ENCODE measurements at regions not wholly inside any gene's neighbourhood (a gene's known extent, or its start where the extent isn't known, plus 50 kb on each side); places are given as distances from the start of the nearest gene placed in this dataset.
A peak's percentile ranks its signal among the peaks of the same experiment; 100 is the strongest.
"Not testable (repeated sequence)": the region's sequence is repeated elsewhere in the genome, so short reads cannot be mapped to it uniquely, and the experiment has no call there.

DNA sequence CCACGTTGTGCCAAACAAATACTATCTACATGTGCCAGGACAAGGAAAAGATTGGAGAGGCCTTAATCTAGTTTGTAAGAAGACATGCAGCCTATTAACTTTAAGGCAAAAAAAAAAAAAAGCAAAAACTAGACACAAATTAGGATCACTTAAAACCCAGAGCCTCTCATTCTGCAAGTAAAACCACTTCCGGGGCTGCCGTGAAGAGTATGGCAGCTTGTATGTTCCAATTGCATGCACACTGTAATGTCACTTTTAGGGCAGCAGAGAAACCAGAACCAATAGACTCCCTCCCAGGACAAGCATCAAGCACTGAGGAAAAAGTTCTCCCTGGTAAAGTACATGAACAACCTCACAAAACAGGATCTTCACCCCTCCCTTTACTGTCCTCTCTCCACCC lies 70.6 kb downstream of the RSL24D1 start:
- no peak for DNase-seq

DNA sequence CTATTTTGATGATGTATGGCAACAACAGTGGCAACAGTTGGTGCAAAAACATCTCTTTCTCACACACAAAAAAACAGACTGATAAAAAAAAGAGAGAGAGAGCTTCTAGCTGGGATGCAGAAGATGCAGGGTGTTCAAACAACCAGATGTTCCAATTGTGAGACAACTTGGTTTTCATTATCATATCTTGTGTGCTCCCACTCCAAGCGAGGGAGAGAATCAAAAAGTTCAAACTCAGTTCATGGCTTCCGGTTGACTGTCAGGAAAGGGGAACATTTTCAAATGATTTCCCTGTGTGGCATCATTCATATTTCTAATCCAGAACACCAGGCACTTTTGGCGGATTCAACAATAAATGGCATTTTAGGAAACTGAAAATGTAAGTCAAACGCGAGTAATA lies 72.1 kb downstream of the RSL24D1 start:
- DNase-seq: no peak

DNA sequence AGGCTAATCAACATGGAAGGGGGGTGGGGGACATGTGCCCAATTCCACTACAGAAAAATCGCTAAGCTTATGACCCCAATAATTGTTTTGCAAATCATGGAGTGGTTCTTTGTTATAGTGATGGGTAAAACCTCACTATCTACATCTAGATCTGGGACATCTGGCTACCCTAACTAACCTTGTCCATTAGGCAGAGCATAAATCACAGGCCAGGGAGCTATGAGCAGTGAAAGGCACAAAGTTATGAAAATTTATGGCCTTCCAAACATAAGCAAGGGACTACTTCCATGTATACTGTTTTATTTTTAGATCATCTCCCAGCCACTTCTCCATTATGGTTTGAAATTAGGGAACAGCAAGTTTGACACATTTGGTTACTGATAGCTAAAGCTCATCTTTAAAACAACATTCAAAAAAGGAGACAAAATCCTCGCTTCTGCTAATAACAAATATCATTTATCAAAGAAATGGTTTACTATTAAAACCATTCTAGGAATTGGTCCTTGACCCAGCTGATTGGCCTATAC lies 78.3 kb downstream of the RSL24D1 start:
- no peak for DNase-seq

DNA sequence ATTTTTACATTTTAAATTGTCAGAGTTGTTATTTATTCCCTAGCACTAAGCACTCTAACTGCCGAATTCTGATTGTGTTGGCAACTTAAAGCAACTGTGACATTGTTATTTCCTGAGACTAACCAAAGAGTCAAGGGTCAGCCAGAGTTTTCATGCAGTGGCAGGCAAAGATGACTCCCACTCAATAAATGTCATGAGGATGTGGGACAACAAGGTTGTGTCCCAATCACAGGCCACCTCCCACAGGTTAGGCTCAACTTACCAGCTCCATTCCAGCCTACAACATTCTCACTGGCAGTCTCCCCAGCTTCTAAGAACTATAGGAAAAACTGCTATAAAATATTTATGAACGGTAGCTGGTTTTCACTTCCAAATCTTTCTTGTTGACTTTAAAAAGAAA lies 80.1 kb downstream of the RSL24D1 start:
- no peak for DNase-seq

DNA sequence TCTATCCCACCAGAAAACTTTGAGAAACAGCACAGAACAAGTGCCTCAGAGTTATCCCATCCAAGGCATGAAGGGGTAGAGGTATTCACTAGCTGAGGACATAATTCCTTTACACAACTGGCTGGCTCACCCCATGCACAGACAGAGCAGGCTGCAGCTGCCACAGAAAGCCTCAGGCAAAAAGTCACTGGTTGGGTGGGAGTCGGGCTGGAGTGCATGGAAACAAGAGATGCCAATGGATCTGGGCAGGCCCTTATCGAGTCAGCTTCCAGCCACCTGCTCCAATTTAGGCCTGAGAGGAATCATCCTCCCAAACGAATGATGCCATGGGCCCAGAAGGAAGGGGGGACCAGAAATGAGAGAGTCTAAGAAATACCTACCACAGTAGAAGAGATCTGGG lies 83.0 kb downstream of the RSL24D1 start:
- DNase-seq: no peak

DNA sequence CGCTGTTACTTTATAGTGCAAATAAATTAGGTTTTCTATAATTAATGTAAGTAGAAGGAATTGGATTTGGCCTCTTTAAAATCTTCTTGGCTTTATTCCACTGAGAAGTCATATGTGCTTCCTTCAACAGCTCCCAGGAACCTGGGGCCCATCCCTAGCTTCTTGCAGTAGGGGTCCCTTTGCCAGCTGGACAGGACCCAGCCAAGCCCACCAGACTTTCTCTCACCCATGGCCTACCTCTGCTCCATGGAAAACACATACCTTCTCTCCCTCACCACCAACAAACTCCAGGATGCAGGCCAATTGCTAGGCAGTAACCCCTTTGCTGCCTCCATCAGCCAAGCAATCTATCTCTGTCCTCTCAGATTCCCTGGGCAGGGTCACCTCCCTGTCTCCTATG lies 84.0 kb downstream of the RSL24D1 start:
- DNase-seq: no peak

DNA sequence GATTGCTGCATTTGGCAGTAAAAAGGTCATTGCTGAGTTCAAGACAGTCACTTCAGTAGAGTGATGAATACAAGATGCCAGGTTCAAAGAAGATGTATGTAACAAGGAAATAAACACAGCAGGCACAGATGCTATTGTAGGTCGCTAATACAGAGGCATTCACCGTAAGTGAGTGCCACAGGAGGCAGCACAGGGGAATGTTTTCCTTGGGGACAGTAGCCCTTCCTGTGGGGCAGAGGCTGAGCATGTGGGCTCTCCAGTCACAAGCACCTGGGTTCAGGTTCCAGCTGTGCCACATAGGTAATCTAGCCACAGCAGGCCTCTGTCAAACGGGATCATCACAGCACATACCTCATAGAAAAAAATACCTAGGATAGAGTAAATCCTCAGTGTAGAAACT lies 86.3 kb downstream of the RSL24D1 start:
- no peak for DNase-seq

DNA sequence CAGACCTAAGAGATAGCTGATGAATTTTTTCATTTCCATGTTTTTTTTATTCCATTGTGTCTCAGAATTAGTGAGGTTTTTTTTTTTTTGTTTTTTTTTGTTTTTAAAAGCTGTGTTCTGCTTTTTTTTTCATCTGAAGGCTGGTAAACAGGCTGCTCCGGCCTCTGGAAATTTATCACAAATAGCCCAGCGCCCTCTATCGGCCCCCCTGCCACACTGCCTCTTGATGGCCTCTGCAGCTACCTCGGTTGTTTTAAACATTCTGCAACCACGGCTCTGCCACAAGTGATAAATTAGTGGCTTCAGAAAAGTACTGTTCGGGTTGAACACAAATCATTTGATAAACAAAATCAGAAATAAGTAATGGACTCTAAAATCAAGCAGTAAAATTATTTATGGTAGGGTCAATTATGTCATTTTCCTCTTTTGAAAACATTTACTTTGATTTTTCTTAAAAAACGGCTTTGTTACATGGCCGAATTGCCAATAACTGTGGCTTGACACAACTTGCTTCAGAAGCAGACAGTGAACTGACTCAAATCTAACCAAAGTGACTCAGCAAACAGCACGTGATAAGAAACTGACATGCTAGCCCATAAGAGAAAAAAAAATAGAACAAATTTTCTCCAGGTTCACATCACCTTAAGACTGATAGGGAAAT lies 87.8 kb downstream of the RSL24D1 start:
- peak; percentile 2 to 13 for DNase-seq

DNA sequence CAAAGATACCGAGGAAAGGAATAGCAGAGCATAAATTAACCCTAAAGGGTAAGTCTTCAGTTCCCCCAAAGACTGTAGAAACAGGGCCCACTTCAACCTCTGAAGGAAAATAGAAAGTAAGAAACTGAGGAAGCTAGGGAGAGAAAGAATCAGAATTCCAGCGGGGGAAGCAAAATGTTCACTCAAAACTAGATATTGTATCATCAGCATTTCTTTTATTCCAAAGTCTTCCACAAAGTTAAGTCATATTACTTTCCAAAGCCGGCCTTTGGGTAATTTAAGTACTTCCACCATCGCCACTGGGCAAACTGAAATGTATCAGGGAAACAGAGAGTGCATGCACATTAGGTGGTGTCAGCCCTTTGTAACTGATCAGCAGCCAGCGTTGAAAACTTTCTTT lies 88.3 kb downstream of the RSL24D1 start:
- DNase-seq: no peak

DNA sequence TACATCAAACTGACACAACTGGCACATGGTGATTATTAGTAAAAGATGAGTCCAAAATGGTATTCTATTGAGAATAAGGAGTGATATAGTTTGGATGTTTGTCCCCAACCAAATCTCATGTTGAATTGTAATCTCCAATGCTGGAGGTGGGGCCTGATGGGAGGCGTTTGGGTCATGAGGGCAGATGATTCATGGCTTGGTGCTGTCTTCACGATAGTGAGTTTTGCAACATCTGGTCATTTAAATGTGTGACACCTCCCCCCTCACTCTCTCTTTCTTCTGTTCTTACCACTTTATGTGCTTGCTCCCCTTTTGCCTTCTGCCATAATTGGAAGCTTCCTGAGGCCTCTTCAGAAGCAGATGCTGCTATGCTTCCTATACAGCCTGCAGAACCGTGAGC lies 90.6 kb downstream of the RSL24D1 start:
- no peak for DNase-seq

DNA sequence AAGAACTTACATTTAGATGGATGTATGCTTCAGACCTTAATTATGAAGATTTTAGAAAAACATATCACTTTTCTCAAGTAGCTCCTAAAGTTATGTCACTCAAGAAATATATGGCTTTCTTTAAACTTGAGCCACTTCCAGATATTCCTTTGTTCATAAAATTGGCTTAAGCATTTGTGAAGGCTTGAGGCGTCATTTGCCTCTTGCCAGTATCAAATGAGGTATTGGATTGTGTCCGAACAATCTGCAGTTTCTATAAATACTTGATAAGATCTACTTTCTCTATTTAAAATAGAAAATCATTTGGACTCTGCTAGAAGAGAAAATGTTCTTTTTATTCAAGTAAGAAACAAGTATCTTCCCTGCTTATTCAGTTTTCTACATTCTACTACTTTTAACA lies 102.6 kb downstream of the RSL24D1 start:
- DNase-seq: no peak

DNA sequence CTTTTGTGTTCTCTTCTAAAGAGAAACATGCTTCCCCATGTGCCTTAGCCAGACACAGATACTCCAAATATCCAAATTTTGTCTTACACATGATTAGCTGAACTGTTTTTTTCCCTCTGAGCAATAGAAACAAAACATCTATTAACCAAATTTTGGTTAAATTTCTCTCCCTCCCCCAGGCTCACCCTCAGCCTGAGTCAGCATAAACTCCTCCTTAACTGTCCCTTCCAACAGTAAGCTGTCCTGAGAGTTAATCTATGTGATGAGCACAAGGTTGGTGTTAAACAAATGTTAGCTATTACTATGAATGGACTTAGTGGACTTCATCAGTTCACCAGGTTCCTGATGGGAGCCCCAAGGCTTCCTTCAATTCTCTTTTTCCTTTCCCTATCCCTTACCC lies 108.5 kb downstream of the RSL24D1 start:
- DNase-seq: no peak

DNA sequence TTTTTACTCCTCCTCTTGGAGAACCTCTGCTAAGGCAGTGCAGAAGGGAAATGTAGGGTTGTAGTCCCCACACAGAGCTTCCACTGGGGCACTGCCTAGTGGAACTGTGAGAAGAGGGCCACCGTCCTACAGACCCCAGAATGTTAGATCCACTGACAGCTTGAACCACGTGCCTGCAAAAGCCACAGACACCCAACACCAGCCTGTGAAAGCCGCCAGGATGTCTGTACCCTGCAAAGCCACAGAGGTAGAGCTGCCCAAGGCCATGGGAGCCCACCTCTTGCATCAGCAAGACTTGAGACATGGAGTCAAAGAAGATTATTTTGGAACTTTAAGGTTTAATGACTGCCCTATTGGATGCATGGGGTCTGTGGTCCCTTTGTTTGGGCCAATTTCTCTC lies 112.1 kb downstream of the RSL24D1 start:
- DNase-seq: no peak

DNA sequence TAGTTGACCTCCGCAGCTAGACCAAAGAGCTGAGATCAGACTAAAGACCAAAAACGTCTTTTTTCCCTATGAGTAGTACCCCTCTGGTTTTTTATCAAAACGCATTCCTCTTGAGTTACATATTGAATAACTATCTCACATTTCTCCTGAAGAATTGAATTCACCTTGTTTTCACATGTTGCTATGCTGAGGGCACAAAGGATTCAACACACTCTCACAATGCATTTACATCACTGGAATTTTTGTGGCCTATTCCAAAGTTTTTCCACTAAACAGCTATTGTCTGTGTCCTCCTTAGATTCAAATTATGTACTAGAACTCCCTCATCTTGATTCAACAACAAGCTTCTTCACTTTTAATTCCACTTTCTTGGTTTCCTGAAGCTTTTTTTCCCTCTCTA lies 112.5 kb downstream of the RSL24D1 start:
- DNase-seq: no peak

DNA sequence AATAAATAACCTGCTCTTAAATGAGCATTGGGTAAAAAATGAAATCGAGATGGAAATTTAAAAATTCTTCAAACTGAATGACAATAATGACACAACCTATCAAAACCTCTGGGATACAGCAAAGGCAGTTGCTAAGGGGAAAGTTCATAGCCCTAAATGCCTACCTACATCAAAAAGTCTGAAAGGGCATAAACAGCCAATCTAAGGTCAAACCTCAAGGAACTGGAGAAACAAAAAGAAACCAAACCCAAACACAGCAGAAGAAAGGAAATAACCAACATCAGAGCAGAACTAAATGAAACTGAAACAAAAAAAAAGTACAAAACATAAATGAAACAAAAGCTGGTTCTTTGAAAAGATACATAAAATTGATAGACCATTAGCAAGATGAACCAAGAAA lies 119.7 kb downstream of the RSL24D1 start:
- not testable (repeated sequence) for DNase-seq

DNA sequence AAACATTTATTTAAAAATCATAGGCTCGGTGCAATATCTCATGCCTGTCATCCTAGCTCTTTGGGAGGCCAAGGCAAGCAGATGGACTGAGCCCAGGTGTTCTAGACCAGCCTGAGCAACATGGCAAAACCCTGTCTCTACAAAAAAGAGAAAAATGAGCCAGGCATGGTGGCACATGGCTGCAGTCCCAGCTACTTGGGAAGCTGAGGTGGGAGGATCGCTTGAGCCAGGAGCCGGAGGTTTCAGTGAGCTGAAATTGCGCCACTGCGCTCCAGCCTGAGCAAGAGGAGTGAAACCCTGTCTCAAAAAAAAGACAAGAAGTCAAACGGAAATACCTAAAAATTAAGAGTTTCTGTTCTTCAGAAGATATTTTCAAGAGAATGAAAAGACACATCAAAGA lies 122.3 kb downstream of the RSL24D1 start:
- DNase-seq: no peak

DNA sequence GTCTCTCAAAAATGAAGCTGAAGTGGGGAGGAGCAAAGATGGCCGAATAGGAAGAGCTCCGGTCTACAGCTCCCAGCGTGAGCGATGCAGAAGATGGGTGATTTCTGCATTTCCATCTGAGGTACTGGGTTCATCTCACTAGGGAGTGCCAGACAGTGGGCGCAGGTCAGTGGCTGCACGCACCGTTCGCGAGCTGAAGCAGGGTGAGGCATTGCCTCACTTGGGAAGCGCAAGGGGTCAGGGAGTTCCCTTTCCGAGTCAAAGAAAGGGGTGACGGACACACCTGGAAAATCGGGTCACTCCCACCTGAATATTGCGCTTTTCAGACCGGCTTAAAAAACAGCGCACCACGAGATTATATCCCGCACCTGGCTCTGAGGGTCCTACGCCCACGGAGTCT lies 132.8 kb downstream of the RSL24D1 start:
- not testable (repeated sequence) for DNase-seq

DNA sequence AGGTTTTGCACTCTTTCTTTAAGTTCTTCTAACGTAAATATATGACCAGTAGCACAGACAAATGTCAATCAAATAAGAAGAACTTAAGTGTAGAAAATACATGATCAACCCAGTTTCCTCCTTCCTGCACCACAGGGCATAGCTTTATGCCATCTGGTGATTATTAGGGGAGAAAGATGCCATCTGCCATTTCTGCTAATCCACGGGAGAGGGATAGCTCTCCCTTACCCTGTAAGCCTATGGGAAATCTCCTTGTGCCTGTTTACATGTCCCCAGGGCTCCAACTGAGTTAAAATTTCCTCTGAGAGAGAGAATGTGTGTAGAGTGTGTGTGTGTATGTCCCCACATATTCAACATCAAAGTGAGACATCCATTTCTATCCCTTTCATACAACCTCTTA lies 135.9 kb downstream of the RSL24D1 start:
- no peak for DNase-seq

DNA sequence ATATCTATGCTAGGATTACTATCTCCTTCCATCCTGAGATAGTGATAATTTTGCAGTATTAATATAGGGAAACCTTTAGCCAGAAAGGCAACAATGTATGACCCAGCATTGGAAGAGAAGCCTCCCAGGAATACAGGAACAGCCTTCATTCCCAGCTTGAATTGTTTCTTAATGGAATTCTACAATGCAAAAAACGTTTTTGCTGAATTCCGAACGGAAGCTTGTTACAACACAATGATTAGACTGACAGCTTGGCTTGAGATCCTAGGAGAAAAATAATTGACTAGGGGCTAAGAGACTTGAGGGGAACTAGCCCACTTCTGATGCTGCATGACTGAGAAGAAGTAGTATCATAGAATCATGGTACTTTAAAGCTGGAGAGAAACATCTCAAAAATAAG lies 140.2 kb downstream of the RSL24D1 start:
- DNase-seq: no peak

DNA sequence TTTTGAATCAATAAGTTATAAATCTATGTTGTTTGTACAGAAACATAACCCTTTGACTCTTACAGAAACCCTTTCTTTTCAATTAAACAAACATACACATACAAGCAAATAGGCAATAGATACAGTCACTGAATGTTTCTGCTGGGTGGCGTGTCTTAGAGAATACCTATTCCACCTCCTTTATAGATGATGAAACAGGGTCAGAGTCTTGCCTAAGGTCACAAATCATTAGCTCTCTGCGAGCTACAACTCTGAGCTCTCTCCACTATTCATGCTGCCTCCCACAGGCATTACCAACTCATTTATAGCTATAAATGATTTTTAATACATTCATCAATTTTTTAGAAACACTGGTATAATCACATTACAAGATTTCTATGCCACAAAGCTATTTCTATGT lies 152.6 kb downstream of the RSL24D1 start:
- DNase-seq: no peak

DNA sequence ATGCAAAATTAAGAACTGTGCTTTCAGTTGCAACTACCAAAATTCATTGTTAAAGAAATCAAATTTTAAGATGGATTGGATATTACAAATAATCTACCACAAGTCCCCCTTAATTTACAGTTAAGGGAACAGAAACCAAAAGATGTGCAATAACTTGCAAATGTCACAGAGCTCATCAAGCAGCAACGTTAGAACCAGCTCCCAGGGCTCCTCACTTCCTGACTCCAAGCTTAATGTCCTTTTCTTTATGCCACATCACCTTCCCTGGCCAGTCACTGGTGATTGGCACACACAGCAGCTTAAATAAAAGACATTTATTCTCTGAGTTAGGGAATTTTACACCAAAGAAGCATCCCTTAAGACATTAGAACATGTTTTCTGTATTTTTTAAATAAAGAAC lies 159.7 kb downstream of the RSL24D1 start:
- no peak for DNase-seq

DNA sequence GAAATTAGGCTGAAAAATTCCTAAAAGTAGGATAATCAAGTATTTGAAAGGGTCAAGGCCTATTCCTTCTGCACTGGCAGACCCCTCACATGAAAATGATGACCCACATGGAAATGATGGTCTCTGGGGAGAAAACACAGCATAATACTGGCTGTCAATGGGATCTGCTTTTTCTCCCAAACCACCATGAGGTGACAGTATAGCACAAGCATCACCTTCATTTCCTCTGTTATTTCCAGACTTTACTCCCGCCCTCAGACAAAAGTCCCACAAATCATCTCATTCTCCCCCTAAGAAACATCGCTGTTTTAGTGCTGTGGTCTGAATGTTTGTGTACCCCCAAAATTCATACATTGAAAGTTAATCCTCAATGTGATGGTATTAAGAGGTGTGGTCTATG lies 161.0 kb downstream of the RSL24D1 start:
- DNase-seq: no peak

DNA sequence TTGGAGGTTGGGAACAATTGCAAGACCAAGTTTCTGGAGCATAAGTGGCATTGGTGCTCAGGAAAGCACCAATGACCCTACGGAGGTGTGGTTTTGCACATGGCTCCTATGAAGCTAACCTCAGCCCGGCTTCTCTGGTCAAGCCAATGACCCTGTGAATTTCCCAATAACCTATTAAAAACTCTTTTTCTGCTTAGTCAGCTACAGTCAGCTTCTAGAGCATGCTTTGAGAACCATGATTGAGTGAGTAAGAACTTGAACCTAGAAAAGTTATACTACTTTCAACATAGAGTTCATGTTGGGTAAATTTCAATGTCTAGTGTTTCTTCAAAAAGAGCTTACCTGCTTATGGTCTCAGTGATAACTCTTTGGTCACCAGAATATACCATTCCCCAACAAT lies 163.2 kb downstream of the RSL24D1 start:
- DNase-seq: no peak

DNA sequence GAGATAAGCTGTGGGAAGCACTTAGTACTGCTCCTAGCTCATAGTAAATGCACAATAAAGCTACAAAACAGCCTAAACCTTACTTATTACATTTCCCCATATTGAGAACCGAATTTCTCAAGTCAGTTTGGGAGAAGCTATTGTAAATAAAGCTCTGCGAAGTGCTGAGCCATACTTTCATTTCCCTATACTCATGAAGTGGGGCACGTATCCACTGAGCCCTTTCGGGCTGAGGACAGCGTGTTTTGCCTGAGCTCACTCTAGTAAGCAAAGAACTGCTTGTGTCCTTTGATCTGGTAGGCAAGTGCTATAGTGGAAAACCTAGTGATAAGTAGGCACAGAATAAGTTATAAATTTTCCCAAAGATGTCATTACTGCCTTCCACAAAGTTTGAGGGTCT lies 165.0 kb downstream of the RSL24D1 start:
- DNase-seq: no peak

DNA sequence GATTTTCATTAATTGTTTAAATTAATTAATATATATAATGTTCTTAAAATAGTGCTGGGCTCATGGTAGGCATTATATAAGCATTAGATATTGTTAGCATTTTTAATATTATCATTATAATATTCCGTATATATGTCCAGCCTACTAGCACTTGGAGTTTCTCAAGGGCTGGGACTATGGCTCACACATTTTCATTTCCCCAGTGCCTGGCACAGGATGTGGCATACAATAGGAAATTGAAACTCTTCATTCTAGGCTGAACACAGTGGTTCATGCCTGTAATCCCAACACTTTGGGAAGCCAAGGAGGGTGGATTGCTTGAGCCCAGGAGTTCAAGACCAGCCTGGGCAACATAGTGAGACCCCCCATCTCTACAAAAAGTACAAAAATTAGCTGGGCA lies 170.4 kb downstream of the RSL24D1 start:
- no peak for DNase-seq

DNA sequence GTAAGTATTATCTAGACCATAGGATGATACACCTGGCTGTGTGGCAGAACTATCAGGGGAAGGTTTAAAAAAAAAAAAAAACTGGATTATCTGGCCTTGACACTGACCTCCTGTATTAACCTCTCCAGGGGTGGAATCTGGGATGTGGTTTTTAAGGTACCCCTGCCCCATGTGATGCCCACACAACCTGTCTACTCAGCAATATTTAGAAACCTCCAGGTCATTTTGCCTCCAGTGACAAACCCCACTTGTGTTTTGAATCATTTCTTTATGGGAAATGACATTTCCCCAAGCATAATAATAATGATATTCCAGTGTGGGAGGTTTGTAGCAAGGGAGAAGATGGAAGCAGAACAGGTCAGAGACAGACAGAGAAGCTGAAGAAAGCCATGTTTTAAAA lies 179.1 kb downstream of the RSL24D1 start:
- DNase-seq: no peak
